ENCODE measurements at regions not wholly inside any gene's neighbourhood (a gene's known extent, or its start where the extent isn't known, plus 50 kb on each side); places are given as distances from the start of the nearest gene placed in this dataset.

GRCh38 chr18:28584731-28585130, 407.8 kb upstream of the CDH2 start:
- no peaks in the 10 kb centered on the region for H3K27me3 ChIP-seq (ENCODE audit: control insufficient read depth in 1 of 2, insufficient read depth in 2 of 2, low read length in 2 of 2)
- no peak overlapping the region for H3K9ac ChIP-seq (ENCODE audit: insufficient read depth, low read depth, low read length)
- ChIA-PET POLR2A (no interaction called here), CTCF (ENCODE audit: low intra/inter-chr PET ratio, low total read pairs) (no interaction called here)
- no peak overlapping the region for H3K4me2 ChIP-seq (ENCODE audit: low read depth, low read length)
- DNase-seq (ENCODE audit: low spot score) (no peak), ATAC-seq (no peak), FAIRE-seq (no peak)
- no peak for TF ChIP-seq ZNF326 (CRISPR knock-in tag; IDR thresholded peaks at IDR 0.05; ENCODE audit: borderline replicate concordance)
- no peak for TF ChIP-seq KLF16 (CRISPR knock-in tag; IDR thresholded peaks at IDR 0.05)
- no peak for TF ChIP-seq ZNF563 (CRISPR knock-in tag; IDR thresholded peaks at IDR 0.05)
- no peak for TF ChIP-seq MAZ (IDR thresholded peaks at IDR 0.05; ENCODE audit: borderline replicate concordance, low read depth, low read length)
- no peak for TF ChIP-seq MAZ (CRISPR knock-in tag; IDR thresholded peaks at IDR 0.05; ENCODE audit: low read depth)
- no peak for TF ChIP-seq ZNF331 (CRISPR knock-in tag; IDR thresholded peaks at IDR 0.05)
- no peak for TF ChIP-seq KLF12 (CRISPR knock-in tag; IDR thresholded peaks at IDR 0.05; ENCODE audit: borderline replicate concordance)
- TF ChIP-seq, protein P1, sequence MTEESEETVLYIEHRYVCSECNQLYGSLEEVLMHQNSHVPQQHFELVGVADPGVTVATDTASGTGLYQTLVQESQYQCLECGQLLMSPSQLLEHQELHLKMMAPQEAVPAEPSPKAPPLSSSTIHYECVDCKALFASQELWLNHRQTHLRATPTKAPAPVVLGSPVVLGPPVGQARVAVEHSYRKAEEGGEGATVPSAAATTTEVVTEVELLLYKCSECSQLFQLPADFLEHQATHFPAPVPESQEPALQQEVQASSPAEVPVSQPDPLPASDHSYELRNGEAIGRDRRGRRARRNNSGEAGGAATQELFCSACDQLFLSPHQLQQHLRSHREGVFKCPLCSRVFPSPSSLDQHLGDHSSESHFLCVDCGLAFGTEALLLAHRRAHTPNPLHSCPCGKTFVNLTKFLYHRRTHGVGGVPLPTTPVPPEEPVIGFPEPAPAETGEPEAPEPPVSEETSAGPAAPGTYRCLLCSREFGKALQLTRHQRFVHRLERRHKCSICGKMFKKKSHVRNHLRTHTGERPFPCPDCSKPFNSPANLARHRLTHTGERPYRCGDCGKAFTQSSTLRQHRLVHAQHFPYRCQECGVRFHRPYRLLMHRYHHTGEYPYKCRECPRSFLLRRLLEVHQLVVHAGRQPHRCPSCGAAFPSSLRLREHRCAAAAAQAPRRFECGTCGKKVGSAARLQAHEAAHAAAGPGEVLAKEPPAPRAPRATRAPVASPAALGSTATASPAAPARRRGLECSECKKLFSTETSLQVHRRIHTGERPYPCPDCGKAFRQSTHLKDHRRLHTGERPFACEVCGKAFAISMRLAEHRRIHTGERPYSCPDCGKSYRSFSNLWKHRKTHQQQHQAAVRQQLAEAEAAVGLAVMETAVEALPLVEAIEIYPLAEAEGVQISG (CRISPR knock-in tag; IDR thresholded peaks at IDR 0.05): no peak
- TF ChIP-seq RFX3 (CRISPR knock-in tag; IDR thresholded peaks at IDR 0.05): no peak
- TF ChIP-seq REST (IDR thresholded peaks at IDR 0.05; ENCODE audit: borderline replicate concordance in 1 of 2, low read depth in 1 of 2, low read length in 2 of 2): no peak
- TF ChIP-seq GMEB2 (CRISPR knock-in tag; IDR thresholded peaks at IDR 0.05; ENCODE audit: low read depth): no peak
- TF ChIP-seq CC2D1A (CRISPR knock-in tag; IDR thresholded peaks at IDR 0.05): no peak
- TF ChIP-seq, protein P2, sequence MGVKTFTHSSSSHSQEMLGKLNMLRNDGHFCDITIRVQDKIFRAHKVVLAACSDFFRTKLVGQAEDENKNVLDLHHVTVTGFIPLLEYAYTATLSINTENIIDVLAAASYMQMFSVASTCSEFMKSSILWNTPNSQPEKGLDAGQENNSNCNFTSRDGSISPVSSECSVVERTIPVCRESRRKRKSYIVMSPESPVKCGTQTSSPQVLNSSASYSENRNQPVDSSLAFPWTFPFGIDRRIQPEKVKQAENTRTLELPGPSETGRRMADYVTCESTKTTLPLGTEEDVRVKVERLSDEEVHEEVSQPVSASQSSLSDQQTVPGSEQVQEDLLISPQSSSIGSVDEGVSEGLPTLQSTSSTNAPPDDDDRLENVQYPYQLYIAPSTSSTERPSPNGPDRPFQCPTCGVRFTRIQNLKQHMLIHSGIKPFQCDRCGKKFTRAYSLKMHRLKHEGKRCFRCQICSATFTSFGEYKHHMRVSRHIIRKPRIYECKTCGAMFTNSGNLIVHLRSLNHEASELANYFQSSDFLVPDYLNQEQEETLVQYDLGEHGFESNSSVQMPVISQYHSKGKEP (CRISPR knock-in tag; IDR thresholded peaks at IDR 0.05): no peak
- no peak for TF ChIP-seq ZNF430 (CRISPR knock-in tag; IDR thresholded peaks at IDR 0.05)
- TF ChIP-seq ZNF782 (CRISPR knock-in tag; IDR thresholded peaks at IDR 0.05; ENCODE audit: borderline replicate concordance): no peak
- TF ChIP-seq BRCA1 (CRISPR knock-in tag; IDR thresholded peaks at IDR 0.05): no peak
- H4K20me1 ChIP-seq (ENCODE audit: insufficient read depth, low read length): no peaks in the 10 kb centered on the region
- intact Hi-C loops (cut with micrococcal nuclease; ENCODE audit: unreplicated experiment) (no loop called here), in situ Hi-C loops (cut with HindIII; ENCODE audit: extremely low pct_ligation_motif_present, low pct_unique_long_range_greater_than_20kb) (no loop called here)
- WGBS (ENCODE audit: low lambda C conversion rate): 34% methylated on average over 5 of the region's 5 CpGs
- no peaks in the 10 kb centered on the region for H3K79me2 ChIP-seq (ENCODE audit: insufficient read depth, low read length)
- no peak overlapping the region for H3K4me3 ChIP-seq (replicated peaks in 1 of 3; ENCODE audit: insufficient read depth in 1 of 3, low read depth in 2 of 3, low read length in 3 of 3)
- H2AFZ ChIP-seq (ENCODE audit: low read length): no peak overlapping the region
- no peaks in the 10 kb centered on the region for H3K9me3 ChIP-seq (ENCODE audit: low read length)
- no TSS peak for BruUV-seq (replicated peaks)
- no peak overlapping the region for H3K27ac ChIP-seq (ENCODE audit: extremely low read length, insufficient read depth, low read length)
- H3K36me3 ChIP-seq (replicated peaks in 1 of 2; ENCODE audit: control insufficient read depth in 1 of 2, insufficient read depth in 2 of 2, low read length in 2 of 2): no peaks in the 10 kb centered on the region
- no peaks in the 10 kb centered on the region for H3K4me1 ChIP-seq (ENCODE audit: insufficient read depth, low read length)
